CD4-positive, alpha-beta T cell treated with Interleukin-2 at 100 ng/mL for 4 hours (primary cell): ENCODE measurements at regions not wholly inside any gene's neighbourhood (a gene's known extent, or its start where the extent isn't known, plus 50 kb on each side); places are given as distances from the start of the nearest gene placed in this dataset.

Source experiments
- DNase-seq: peaks from one replicate; pipeline ENCODE4 v3.0.0-alpha.2; 2020; ENCODE audit warnings: low spot score

DNA sequence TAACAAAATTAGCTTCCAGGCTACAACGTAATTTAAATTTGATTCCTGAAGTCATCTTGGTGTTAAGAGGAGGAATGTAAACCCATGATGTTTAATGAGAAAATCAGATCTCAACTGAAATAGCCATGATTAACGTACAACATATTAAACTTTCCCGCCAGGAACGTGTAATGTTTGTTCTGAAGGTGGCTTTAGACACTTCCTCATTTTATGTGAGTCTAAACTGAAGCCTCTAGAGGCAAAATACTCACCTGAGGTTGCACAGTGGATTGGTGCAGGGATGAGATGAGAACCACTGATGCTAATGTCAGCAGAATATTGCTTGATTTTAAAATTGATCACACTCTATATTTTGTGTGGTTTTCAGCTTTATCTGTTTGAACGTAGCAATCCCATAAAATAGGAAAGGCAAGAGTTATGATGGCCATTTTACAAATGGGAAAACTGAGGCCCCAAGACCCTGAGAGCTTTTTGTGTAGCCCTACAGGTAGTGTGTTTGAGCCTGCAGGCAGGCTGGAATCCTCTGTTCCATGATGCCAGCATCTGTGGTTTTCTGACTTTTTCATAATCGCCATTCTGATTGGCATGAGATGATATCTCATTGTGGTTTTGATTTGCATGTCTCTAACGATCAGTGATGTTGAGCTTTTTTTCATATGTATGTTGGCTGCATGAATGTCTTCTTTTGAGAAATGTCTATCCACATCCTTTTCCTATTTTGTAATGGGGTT is 243.7 kb upstream of the BMPER start:
- no peak for DNase-seq

DNA sequence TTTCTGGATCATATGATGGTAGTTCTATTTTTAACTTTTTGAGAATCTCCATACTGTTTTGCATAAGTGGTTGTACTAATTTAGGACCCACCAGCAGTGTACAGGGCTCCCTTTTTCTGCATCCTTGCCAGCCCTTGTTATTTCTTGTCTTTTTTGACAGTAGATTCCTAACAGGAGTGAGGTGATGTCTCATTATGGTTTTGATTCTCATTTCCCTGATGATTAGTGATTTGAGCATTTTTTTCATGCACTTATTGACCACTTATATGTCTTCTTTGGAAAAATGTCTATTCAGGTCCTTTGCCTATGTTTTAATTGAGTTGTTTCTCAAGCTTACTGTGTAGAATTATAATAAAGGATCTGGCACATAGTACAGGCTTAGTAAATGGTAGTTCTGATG is 238.8 kb upstream of the BMPER start:
- DNase-seq = no peak

DNA sequence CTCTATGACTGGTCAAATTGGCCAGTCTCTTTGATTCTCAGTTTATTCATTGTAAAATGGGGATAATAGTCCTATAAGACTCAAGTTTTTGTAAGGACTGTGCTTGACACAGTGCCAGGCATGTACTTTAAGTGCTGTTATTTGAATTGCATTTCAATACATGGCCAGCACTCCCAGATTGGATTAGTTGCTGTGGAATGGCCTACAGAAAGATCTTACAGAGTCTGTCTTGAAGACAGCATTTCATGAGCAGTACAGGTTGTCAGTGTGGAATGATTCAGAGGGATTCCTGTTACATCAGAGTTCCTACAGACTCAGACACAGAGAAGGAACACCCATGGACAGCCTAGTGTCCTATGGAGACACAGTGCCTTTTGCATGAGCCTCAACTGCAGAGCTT is 238.1 kb upstream of the BMPER start:
- no peak for DNase-seq

DNA sequence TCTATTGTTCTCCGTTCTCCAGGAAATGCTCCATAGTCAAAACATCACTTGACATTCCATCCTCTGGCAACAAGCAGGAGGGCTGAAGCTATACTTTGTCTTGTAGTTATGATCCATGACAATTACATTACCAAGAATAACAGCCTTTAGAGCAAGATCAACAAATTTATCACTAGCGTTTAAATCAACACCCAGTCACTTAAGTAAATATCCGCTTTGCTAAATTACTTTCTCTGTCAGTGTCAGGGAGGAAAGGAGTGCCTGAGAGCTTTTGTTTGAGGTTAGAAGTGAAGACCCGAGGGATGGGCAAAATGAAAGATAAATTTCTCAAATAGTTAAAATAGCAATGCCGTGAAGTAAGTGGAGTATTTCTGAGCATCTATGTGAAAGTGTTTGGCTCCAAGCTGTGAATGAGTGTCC is 236.1 kb upstream of the BMPER start:
- no peak for DNase-seq

DNA sequence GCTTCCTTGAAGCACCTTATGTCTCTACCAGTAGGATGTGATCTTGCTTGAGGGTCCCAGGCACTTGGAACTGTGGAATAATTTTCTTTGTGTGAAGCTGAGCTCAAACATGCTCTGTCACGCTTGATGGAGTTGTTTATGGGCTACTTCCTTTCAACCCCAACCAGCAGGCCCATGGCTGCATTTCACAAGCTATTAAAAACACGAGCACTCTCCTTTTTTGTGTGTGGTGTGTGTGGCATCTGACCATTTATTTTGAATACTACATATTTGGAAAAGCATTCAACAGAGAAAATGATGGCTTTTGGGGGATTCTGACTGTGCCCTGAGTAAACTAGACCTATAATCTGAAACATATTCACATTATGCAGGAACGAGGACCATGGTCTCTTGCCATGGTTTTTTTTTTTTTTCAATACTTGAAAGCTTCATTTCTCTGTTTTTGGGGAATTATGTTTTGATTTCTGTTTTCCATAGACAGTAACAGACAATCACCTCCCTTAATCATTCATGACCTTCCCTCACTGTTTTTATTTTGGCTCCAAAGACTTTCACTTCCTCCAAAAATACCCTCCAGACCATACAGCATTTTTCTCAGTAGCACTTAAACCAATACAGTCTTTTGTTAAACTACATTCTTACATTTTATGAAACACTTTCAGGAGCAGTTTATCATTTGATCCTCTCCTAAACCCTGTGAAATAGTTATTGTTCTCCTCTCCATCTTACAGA is 233.6 kb upstream of the BMPER start:
- DNase-seq = no peak

DNA sequence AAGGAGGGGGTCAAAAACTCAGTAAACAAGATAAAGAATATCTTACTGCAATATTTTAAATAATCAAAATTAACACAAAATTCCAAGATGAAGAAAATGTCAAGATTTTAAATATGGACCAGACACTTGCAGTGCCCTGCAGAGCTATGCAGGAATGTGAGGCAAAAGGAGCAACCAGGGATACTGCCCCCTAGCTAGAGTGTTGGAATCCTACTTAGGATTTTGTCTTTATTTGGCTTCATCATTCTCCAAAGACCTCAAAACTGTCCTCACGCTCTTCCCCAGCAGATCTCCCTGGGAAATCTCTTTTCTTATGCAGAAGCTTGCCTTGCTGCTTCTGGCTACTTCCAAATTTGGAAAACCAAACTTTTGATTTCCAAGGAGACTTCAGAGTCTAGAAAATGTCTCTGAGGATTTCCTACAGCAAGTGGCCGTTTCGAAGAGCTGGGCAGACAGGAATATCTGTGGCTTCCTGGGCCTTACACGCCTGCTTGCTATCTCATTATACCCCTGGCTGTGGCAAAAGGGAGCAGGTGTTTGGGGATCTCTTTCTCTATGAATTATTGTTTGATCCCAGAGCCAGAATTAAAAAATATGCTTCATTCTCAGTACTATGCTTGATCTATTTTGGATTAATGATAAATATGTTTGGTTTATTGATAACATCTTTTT is 232.2 kb upstream of the BMPER start:
- no peak for DNase-seq

DNA sequence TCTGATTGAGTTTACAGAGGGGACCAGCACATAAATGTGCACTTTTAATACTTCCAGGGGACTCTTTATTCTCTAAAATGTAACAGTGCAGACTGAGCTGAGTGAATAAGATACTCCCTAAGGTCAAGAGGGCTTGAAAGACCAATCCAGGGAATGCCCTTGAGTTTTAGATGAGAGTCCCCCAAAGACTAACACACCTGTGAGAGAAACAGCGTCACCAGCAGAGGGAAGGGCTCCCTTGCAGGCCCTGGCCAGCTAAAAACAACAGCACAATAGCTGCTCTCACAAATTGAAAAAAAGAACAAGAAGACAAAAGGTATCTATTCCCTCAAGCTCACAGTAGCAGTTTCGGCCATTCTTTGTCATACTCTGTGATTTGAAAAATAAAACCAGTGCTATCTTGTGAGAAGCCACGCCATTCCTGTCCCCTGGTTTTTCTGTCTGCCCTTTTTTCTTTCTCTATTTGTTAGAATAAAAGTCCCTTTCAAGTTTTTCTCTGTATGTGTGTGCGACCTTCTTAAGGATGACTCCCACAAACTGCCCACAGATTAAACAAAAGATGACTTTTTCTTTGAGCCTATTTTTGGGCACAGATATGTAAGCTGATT is 230.4 kb upstream of the BMPER start:
- no peak for DNase-seq

DNA sequence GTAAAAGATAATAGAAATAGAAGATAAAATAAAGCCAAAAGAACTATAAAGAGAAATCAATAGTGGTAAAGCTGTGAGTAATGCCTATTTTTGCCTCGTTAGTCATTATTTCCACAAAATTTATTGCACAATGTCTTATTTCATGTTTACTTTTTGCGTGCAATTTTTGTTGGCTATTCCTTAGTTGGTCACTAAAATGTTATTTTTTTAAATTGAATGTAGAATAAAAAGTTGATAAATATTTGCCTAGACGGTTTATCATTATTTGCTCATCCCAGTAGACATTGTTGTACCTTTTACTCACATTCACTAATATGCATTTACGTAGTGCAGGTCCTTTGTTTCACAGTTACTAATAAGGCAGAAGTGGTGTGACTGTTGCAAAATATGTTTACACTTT is 227.8 kb upstream of the BMPER start:
- DNase-seq = no peak

DNA sequence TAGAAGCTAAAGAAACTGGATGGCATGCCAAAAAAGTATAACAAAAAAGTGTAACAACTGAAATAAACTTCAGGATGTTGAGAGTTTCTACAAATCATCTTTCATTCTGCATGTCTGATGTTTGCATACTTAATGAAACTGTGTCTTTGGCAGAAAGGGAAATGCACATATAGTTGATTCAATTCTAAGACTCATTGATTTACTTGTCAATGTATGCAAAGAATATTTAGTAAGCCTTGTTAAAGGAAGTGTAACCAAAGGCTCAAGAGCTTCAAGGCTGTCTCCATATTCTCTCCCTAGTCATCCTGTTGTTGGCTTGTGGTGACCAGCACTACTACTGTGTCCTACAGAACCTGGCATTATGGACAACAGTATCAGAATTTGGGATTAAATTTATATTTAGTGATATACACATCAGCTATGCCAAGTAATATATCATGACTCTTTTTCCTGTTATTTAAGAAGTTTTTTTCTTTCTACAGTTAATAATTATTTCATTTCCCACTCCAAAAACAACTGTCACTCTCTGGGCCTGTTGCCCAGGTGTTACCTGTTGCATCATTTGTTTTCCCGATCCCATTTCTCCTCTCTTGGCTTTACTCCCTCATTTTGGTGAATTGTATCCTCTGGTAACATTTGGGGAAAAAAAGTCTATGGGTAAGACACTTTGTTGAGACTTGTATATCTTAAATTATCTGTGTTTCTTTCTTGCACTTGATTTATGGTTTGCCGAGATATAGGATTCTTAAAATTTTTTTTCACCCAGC is 226.6 kb upstream of the BMPER start:
- no peak for DNase-seq

DNA sequence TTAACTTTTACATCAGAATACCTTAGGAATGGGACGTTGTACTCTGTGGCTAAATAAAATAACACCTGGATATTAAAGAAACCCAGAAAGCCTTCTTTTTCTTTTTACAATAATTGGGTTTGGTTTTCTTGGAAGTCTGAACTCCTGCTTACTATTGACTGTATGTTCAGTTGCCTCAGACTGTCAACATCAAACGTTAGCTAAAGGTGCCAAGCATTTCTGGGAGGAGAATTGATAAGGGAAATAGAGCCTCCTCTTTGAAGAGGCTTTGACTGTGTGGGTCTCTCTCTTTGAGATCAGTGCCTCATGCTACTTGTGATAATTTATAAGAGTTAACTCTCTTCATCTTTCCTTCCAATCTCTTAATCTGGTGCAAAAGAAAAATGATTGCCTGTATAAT is 224.7 kb upstream of the BMPER start:
- DNase-seq = no peak

DNA sequence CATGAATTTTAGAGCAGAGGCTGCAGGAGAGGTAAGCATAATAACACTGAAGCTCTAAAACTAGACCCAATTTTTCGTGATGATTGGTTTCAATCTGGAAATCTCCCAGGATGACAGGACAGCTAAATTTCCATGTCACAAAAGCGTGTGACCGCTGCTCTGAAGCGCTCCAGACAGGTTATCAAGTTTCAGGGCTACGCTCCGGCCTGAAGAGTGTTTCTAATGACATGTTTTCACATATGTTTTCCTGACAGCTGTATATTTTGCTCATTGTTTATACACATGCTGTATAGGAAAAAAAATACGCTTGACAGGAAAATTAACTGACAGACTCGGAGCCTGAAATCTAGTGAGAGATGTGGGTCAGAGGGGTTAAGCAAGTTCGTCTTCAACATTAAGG is 219.8 kb upstream of the BMPER start:
- no peak for DNase-seq

DNA sequence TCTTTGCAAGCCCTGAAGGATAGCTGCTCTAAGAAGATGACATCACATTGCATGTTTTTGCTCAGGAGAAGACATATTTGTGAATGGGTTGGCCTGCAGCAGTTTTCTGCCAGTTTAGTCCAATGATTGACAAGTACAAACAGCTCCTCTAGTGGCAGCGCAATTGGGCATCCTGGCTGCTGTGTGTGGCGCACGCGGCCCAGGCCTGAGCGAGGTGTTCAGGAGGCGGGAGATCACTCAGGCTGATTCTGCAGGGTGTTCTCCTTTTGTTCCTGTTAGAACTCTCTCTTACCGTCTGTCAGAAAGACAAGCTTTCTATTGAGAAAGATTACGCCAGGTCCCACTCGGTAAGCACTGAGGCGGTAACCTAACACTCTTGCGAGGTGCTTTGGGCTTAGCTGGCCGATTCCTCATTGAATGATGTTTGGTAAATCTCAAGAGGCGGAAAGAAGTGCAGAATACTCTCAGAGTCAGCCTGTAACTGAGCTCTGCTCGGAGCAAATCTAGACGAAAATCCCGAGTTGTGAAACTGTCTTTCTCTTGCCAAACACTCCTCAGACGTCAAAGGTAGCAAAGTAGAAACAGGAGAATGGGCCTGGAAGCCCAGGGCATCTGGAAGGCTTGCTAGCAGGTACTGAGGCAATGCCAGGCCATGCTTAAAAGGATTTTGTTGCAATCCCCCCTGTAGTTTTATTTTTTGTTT is 219.2 kb upstream of the BMPER start:
- DNase-seq = no peak

DNA sequence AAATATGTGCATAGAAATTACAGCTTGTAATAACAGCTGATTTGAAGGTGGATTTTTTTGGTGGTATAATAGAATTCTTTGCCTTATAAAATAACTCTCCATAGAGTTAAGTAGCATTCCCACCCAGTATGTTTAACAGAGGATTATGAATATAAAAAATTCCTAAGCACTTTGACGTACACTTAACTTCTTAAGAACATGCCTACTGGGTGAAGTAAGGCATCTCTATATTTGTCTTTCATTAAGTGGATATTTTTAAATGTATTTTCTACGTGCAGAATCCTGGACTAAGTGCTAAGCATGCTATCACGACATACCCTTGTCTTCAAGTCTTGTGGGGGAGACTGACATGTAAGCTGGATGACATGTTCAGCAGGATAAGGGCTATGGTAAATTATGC is 217.7 kb upstream of the BMPER start:
- DNase-seq = no peak

DNA sequence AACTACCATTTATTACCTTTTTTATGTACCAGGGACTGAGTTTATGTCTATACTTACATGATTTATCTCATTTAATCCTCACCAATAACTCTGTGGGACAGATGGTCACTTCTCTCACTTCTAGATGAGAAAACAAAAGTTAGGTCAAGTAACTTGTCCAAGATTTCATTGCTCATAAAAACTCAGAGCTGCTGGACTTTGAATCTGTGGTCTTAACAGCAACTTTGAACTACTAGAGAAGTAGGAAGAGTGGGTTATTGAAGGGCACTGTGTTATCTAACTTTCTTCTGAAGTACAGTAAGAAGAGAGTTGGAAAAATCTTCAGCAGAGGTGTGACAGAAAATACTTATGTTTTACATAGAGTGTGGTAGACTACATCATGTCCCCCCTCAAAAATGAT is 214.2 kb upstream of the BMPER start:
- DNase-seq = no peak

DNA sequence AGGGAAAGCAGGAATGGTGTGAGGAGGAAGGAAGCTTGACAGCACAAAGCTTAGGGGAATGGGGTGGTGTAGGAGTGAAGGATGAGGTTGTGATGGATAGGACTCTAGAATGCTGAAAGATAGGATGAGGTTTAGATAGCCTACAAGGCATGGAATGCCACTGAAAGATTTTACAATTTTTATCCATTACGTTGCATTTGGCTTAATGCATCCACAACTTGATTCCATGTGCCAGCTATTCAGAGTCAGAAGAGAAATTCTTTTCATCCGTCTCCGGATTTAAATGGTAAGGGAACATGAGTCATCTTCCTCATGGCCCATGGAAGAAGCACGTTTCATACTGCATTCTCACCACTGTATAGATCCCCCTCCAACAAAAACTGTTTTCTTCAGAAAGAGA is 212.4 kb upstream of the BMPER start:
- DNase-seq = no peak

DNA sequence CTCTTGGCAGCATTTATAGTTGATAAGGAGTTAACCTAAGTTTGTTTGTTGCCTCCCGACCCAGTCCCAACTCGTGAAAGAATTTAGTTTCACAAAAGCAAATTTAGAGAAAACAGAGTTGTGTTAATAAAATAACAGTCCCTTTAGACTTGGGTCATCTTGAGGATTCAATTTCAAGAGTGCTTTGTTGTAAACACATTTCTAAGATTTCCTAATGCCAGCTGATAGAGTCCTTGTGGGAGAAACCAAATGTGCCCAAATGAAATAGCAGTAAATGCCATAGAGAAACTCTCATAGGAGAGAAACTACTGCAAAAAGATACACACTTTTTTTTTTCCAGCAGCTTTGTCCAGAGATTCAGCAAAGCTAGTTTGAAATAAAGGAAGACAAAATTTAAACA is 211.3 kb upstream of the BMPER start:
- no peak for DNase-seq

DNA sequence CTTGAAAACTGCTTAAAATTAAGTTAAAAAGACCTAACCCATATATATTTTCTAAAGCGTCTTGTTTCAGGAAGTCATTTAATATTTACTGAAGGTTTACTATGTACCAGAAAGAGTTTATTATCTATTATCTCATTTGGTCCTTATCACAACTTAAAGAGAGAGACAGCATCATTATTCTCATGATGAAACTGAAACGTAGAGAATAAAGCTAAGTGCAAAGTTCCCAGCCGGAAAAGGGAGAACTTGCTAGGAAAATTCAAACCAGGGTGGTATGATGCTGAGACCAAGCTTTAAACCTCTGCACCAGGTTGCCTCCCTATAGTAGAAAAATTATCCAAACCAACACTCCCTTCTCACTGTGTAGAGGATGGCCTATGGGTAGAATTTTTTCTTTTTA is 207.7 kb upstream of the BMPER start:
- no peak for DNase-seq

DNA sequence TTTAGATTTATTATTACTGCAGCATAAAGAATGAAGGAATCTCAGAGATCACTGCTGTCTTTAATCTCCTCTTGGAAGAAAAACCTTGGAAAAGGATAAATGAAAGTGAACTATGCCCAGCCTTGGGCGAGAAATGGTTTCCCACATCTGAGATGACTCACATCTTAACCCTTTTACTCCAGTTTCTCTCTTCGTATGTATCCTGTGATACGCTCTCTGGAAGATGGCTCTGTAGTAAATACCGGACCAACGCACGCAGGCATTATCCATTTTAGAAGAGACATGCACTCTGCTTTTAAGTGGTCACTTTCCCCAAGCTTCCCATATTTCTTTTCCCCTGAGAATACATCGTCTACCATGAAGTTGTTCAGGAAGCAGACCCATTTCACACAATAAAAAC is 207.3 kb upstream of the BMPER start:
- DNase-seq = no peak

DNA sequence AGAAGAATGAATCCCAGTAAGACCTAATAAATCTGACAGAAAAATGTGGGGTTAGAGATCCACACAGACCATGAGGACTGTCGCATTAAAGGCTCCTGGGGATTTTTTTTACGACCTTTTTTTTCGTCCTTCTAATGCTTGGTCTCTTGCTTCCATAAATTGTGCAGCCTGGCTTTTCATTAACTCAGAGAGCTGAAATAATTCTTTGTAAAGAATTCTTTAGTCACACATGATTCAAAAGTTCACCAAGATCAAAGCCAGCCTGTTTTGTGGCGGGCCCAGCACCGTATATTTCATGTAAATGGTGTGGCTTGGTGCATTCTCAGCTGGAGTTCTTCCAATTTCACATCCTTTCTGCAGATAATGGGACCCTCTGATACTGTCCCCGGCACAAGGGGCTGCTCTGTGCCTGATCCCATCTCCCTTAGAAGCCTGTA is 206.6 kb upstream of the BMPER start:
- no peak for DNase-seq

DNA sequence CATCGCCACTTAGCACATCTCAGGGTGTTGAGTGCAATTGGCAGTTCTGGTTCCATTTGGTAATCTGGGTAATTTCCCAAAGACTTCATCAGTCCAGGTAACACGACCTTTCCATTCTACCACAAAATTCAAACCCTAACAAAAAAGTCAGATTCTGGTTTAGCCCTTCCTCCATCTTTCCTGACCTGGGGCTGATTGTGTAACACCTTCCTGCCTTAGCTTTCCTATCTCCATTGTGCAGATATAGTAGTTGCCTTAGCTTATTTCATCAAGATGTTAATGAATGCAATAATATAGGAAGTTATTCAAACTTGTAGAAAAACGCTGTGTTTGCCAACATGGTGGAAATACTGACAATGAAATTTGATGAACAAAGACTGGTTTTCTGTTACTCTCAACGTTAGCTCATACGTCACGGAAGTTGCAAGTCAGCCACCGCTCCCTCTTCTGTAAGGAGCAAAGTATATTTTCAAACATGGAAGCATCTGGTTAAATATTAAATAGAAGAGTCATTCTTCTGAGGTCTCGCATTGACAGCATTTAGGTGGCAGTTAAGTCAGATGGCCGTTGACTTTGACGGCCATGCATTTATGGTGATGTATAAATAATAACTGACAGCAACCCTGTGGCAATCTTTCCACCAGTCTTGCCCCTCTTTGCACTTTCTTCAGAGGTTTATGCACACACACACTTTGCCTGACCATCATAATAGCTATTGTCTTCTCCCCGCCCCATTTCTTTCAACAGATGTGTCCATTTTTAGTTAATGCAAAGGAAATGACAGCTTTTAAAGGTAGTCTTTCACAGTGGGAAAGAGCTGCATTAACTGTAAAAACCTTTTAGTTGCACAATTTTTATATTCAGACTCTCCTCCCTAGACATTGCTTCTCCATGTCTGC is 205.1 kb upstream of the BMPER start:
- no peak for DNase-seq
